ENCODE measurements at regions not wholly inside any gene's neighbourhood (a gene's known extent, or its start where the extent isn't known, plus 50 kb on each side); places are given as distances from the start of the nearest gene placed in this dataset.

- TF ChIP-seq CTCF (IDR thresholded peaks at IDR 0.05) (no peak), POLR2A (IDR thresholded peaks at IDR 0.05) (no peak)
- intact Hi-C loops (cut with DNase I): no loop called here
- no peaks in the 10 kb centered on the region for H3K9me3 ChIP-seq
- WGBS, 2 donors: 82 to 87% methylated on average over 1 of the region's 1 CpG
- no peaks in the 10 kb centered on the region for H3K36me3 ChIP-seq (replicated peaks in 1 of 2; ENCODE audit: insufficient read depth in 1 of 2, low read depth in 2 of 2)
- no peaks in the 10 kb centered on the region for H3K4me1 ChIP-seq
- no peak overlapping the region for H3K27ac ChIP-seq
- no peak overlapping the region for H3K4me3 ChIP-seq
- ATAC-seq: no peak
- no peak for DNase-seq
- no peaks in the 10 kb centered on the region for H3K27me3 ChIP-seq
Observed at GRCh38 chr11:128305588-128305987, 281.8 kb downstream of the ETS1 start.

- DNase-seq (no peak), ATAC-seq (no peak)
- no peaks in the 10 kb centered on the region for H3K4me1 ChIP-seq
- H3K36me3 ChIP-seq (replicated peaks in 1 of 2; ENCODE audit: insufficient read depth in 1 of 2, low read depth in 2 of 2): no peaks in the 10 kb centered on the region
- WGBS, 2 donors: 74 to 82% methylated on average over 8 of the region's 8 CpGs
- H3K9me3 ChIP-seq: no peaks in the 10 kb centered on the region
- no peaks in the 10 kb centered on the region for H3K27me3 ChIP-seq
- no peak overlapping the region for H3K27ac ChIP-seq
- intact Hi-C loops (cut with DNase I): no loop called here
- TF ChIP-seq CTCF (IDR thresholded peaks at IDR 0.05) (no peak), POLR2A (IDR thresholded peaks at IDR 0.05) (no peak)
- H3K4me3 ChIP-seq: no peak overlapping the region
Observed at GRCh38 chr11:128304666-128305485, 282.5 kb downstream of the ETS1 start.

- intact Hi-C loops (cut with DNase I): no loop called here
Observed at GRCh38 chr11:128304116-128304515, 283.2 kb downstream of the ETS1 start.

GRCh38 chr11:128303383-128303782 is 284.0 kb downstream of the ETS1 start:
- Histone ChIP-seq H3K4me1 (no peaks in the 10 kb centered on the region), H3K9me3 (no peaks in the 10 kb centered on the region), H3K27me3 (no peaks in the 10 kb centered on the region), H3K4me3 (no peak overlapping the region), H3K27ac (no peak overlapping the region), H3K36me3 (replicated peaks in 1 of 2; ENCODE audit: insufficient read depth in 1 of 2, low read depth in 2 of 2) (no peaks in the 10 kb centered on the region)
- TF ChIP-seq POLR2A (IDR thresholded peaks at IDR 0.05) (no peak), CTCF (IDR thresholded peaks at IDR 0.05) (no peak)
- intact Hi-C loops (cut with DNase I): no loop called here
- no peak for DNase-seq
- 85 to 92% methylated on average over 5 of the region's 5 CpGs for WGBS, 2 donors
- ATAC-seq: no peak

More at GRCh38 chr11:128304116-128304515, 283.2 kb downstream of the ETS1 start:
- H3K4me1 ChIP-seq: no peaks in the 10 kb centered on the region
- no peaks in the 10 kb centered on the region for H3K36me3 ChIP-seq (replicated peaks in 1 of 2; ENCODE audit: insufficient read depth in 1 of 2, low read depth in 2 of 2)
- TF ChIP-seq CTCF (IDR thresholded peaks at IDR 0.05) (no peak), POLR2A (IDR thresholded peaks at IDR 0.05) (no peak)
- H3K4me3 ChIP-seq: no peak overlapping the region
- no peak overlapping the region for H3K27ac ChIP-seq
- WGBS, 2 donors: 54 to 75% methylated on average over 2 of the region's 2 CpGs
- H3K9me3 ChIP-seq: no peaks in the 10 kb centered on the region
- DNase-seq: no peak
- no peak for ATAC-seq
- no peaks in the 10 kb centered on the region for H3K27me3 ChIP-seq

Data from body of pancreas (tissue), 4 donors.